BLaER1 (cell line): ENCODE measurements at regions not wholly inside any gene's neighbourhood (a gene's known extent, or its start where the extent isn't known, plus 50 kb on each side); places are given as distances from the start of the nearest gene placed in this dataset.
"Not testable (repeated sequence)": the region's sequence is repeated elsewhere in the genome, so short reads cannot be mapped to it uniquely, and the experiment has no call there.

Experiments
- H3K27ac ChIP-seq: shearing (Covaris generic); formaldehyde crosslinking; 2 replicates; pipeline ENCODE4 v1.8.1; 2022
- H3K27me3 ChIP-seq: shearing (Covaris generic); formaldehyde crosslinking; 2 replicates; pipeline ENCODE4 v1.8.1; 2022
- H3K36me3 ChIP-seq: shearing (Covaris generic); formaldehyde crosslinking; 2 replicates; pipeline ENCODE4 v1.8.1; 2022
- H3K4me1 ChIP-seq: shearing (Covaris generic); formaldehyde crosslinking; 2 replicates; pipeline ENCODE4 v1.8.1; 2022
- H3K4me2 ChIP-seq: shearing (Covaris generic); formaldehyde crosslinking; 2 replicates; pipeline ENCODE4 v1.8.1; 2022
- H3K4me3 ChIP-seq: shearing (Covaris generic); formaldehyde crosslinking; 2 replicates; pipeline ENCODE4 v1.8.1; 2022
- H3K9ac ChIP-seq: shearing (Covaris generic); formaldehyde crosslinking; 2 replicates; pipeline ENCODE4 v1.8.1; 2022
- H3K9me3 ChIP-seq: shearing (Covaris generic); formaldehyde crosslinking; 2 replicates; pipeline ENCODE4 v1.8.1; 2022
- H4K20me1 ChIP-seq: shearing (Covaris generic); formaldehyde crosslinking; 2 replicates; pipeline ENCODE4 v1.8.1; 2022
- Cebpa-rat ChIP-seq: shearing (Covaris generic); IDR thresholded peaks from 2 replicates; pipeline ENCODE4 v1.8.1; 2022

DNA sequence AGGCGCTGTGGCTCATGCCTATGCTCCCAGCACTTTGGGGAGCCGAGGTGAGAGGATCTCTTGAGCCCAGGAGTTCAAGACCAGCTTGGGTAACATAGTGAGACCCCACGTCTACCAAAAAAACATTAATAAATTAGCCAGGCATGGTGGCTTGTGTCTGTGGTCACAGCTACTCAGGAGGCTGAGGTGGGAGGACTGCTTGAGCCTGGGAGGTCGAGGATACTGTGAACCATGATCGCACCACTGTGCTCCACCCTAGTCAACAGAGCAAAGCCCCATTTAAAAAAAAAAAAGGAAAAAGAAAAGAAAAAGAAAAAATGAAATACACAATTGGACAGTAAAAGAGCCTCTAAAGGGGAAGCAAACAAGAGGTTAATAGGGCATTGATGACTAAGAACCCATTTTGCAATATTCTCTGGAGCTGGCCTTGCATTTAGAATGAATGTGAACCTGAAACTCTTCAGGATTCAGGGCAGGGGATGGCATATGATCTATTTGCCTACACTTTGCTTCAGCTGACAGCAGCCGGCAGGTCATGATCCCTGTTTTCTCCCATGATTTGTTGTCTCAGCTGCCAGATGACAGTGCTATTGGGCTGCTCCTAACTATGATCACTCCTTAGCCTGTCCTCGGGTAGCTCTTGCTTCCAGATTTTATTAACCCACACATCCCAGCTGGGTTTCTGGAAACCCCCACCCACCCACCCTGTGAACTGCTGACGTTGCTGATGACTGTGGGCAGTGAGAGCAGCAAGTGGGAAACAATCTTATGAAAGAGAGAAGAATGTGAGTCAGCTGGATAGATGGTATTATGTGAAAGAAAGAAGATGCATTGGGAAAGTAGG is 83.8 kb upstream of the ELOVL5 start:
- no peak overlapping the region for H3K27ac ChIP-seq
- H3K4me3 ChIP-seq: no peak overlapping the region
- no peaks in the 10 kb centered on the region for H3K36me3 ChIP-seq
- no peaks in the 10 kb centered on the region for H3K9me3 ChIP-seq
- TF ChIP-seq Cebpa-rat: no peak
- H3K4me1 ChIP-seq: no peaks in the 10 kb centered on the region
- no peak overlapping the region for H3K4me2 ChIP-seq
- H3K9ac ChIP-seq: no peak overlapping the region
- H3K27me3 ChIP-seq: no peaks in the 10 kb centered on the region
- no peaks in the 10 kb centered on the region for H4K20me1 ChIP-seq

GRCh38 chr6:53431704-53432103 is 83.0 kb upstream of the ELOVL5 start:
- H4K20me1 ChIP-seq: no peaks in the 10 kb centered on the region
- no peak overlapping the region for H3K27ac ChIP-seq
- TF ChIP-seq Cebpa-rat: no peak
- no peaks in the 10 kb centered on the region for H3K27me3 ChIP-seq
- no peak overlapping the region for H3K4me2 ChIP-seq
- no peaks in the 10 kb centered on the region for H3K36me3 ChIP-seq
- H3K4me1 ChIP-seq: no peaks in the 10 kb centered on the region
- no peak overlapping the region for H3K4me3 ChIP-seq
- no peaks in the 10 kb centered on the region for H3K9me3 ChIP-seq
- no peak overlapping the region for H3K9ac ChIP-seq

- Histone ChIP-seq H3K9me3 (no peaks in the 10 kb centered on the region), H3K27me3 (no peaks in the 10 kb centered on the region), H3K4me1 (no peaks in the 10 kb centered on the region), H4K20me1 (no peaks in the 10 kb centered on the region), H3K27ac (no peak overlapping the region), H3K36me3 (no peaks in the 10 kb centered on the region), H3K4me2 (no peak overlapping the region), H3K9ac (no peak overlapping the region), H3K4me3 (no peak overlapping the region)
- no peak for TF ChIP-seq Cebpa-rat
Observed at GRCh38 chr6:53429401-53429800, 80.7 kb upstream of the ELOVL5 start.

DNA sequence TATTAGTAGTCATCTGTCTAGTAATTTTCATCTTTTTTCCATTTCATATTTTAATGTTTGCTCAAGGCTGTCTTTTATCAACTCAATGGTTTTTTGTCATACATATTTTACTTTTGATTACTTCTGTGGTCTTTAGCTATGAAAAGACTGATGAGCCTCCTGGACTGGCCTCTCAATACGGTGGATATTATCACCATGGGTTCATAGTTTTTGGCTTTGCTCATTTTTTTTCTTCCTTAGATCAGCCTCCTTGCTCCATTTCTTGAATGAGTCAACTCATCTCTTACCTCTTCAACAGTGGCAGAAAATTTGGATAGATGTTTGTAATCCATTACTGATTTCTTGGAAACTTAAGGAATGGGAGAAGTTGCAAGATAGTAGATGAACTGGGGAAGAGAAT is 80.1 kb upstream of the ELOVL5 start:
- Histone ChIP-seq H3K9me3 (no peaks in the 10 kb centered on the region), H3K9ac (no peak overlapping the region), H3K4me3 (no peak overlapping the region), H4K20me1 (no peaks in the 10 kb centered on the region), H3K27ac (no peak overlapping the region), H3K4me2 (no peak overlapping the region), H3K27me3 (no peaks in the 10 kb centered on the region), H3K36me3 (no peaks in the 10 kb centered on the region), H3K4me1 (no peaks in the 10 kb centered on the region)
- TF ChIP-seq Cebpa-rat: no peak

DNA sequence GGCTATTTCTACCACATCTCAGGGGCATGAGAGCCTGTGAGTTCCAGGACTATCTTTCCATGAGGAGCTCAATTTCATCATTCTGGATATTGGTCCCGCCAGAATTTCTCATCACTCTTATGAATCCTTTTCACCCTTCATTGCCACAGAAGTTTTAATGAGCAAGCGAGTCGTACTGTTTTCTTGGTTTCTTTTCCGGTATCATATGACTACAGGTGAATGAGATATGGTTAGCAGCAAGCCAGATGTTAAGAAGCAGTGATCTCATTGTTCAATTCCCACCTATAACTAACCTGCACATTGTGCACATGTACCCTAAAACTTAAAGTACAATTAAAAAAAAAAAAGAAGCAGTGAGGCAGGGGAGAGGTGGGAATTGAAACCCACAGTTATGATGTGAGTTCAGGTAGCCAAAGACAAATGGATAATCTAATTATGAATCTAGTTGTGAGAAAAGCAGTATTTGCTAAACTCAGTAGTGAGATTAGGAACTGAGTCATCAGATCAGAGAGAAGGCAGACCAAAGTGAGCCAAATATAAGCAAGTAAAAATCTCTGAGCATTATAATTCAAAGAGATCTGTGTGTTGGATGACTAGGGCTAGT is 78.0 kb upstream of the ELOVL5 start:
- no peak overlapping the region for H3K4me3 ChIP-seq
- no peaks in the 10 kb centered on the region for H3K27me3 ChIP-seq
- no peaks in the 10 kb centered on the region for H3K9me3 ChIP-seq
- no peaks in the 10 kb centered on the region for H3K4me1 ChIP-seq
- no peaks in the 10 kb centered on the region for H4K20me1 ChIP-seq
- H3K4me2 ChIP-seq: no peak overlapping the region
- no peak for TF ChIP-seq Cebpa-rat
- H3K36me3 ChIP-seq: no peaks in the 10 kb centered on the region
- H3K27ac ChIP-seq: no peak overlapping the region
- H3K9ac ChIP-seq: no peak overlapping the region

DNA sequence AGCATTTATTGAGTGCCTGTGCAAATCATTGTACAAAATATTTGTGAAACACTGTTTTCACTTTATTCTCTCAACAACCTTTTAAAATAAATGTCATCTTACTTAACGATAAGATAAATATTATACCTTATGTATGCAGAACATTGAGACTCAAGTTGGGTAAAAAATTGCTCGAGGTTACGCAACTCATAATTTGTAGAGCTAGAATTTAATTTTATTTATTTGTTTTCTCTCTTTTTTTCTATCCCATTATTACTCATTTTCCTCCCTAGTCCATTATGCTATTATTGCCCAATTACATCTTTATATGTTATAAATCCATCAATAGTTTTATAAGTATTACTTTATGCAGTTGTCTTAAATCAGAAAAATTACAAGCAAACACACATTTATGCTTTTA is 77.4 kb upstream of the ELOVL5 start:
- no peaks in the 10 kb centered on the region for H3K36me3 ChIP-seq
- no peaks in the 10 kb centered on the region for H4K20me1 ChIP-seq
- H3K27me3 ChIP-seq: no peaks in the 10 kb centered on the region
- H3K27ac ChIP-seq: no peak overlapping the region
- no peak overlapping the region for H3K4me3 ChIP-seq
- H3K9ac ChIP-seq: no peak overlapping the region
- H3K4me1 ChIP-seq: no peaks in the 10 kb centered on the region
- H3K4me2 ChIP-seq: no peak overlapping the region
- H3K9me3 ChIP-seq: no peaks in the 10 kb centered on the region
- TF ChIP-seq Cebpa-rat: no peak; the same call in 1 of the 2 replicates

GRCh38 chr6:53424976-53425718 is 76.4 kb upstream of the ELOVL5 start:
- Histone ChIP-seq H3K4me1 (no peaks in the 10 kb centered on the region), H3K9me3 (no peaks in the 10 kb centered on the region), H4K20me1 (no peaks in the 10 kb centered on the region), H3K27me3 (no peaks in the 10 kb centered on the region), H3K9ac (no peak overlapping the region), H3K27ac (no peak overlapping the region), H3K36me3 (no peaks in the 10 kb centered on the region), H3K4me3 (no peak overlapping the region), H3K4me2 (no peak overlapping the region)
- TF ChIP-seq Cebpa-rat: no peak

GRCh38 chr6:53424300-53424699 is 75.5 kb upstream of the ELOVL5 start:
- H3K4me3 ChIP-seq: no peak overlapping the region
- no peak overlapping the region for H3K27ac ChIP-seq
- no peak overlapping the region for H3K9ac ChIP-seq
- no peaks in the 10 kb centered on the region for H3K27me3 ChIP-seq
- H3K4me2 ChIP-seq: no peak overlapping the region
- no peak for TF ChIP-seq Cebpa-rat
- H4K20me1 ChIP-seq: no peaks in the 10 kb centered on the region
- H3K4me1 ChIP-seq: no peaks in the 10 kb centered on the region
- no peaks in the 10 kb centered on the region for H3K9me3 ChIP-seq
- H3K36me3 ChIP-seq: no peaks in the 10 kb centered on the region

DNA sequence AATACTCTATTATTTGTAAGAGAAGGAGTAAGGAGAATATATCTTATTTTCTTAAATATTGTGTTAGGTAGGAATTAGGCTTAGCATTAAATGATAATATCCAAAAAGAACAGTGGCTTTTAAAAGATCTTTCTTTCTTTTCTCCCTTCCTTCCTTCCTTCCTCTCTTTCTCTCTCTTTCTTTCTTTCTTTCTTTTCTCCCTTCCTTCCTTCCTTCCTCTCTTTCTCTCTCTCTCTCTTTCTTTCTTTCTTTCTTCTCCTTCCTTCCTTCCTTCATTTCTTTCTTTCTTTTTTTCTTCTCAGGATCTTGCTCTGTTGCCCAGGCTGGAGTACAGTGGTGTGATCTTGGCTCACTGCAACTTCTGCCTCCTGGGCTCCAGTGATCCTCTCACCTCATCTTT is 74.8 kb upstream of the ELOVL5 start:
- not testable (repeated sequence) for H3K9ac ChIP-seq, H4K20me1 ChIP-seq, H3K4me3 ChIP-seq, H3K36me3 ChIP-seq, H3K9me3 ChIP-seq, H3K4me1 ChIP-seq, H3K27ac ChIP-seq, H3K27me3 ChIP-seq, H3K4me2 ChIP-seq

- no peaks in the 10 kb centered on the region for H3K27me3 ChIP-seq
- H3K4me2 ChIP-seq: no peak overlapping the region
- no peaks in the 10 kb centered on the region for H3K4me1 ChIP-seq
- H4K20me1 ChIP-seq: no peaks in the 10 kb centered on the region
- H3K27ac ChIP-seq: no peak overlapping the region
- H3K9me3 ChIP-seq: no peaks in the 10 kb centered on the region
- H3K4me3 ChIP-seq: no peak overlapping the region
- no peaks in the 10 kb centered on the region for H3K36me3 ChIP-seq
- no peak for TF ChIP-seq Cebpa-rat
- H3K9ac ChIP-seq: no peak overlapping the region
Observed at GRCh38 chr6:53419026-53419425, 70.3 kb upstream of the ELOVL5 start.
